HCT116 (cell line): ENCODE measurements at regions not wholly inside any gene's neighbourhood (a gene's known extent, or its start where the extent isn't known, plus 50 kb on each side); places are given as distances from the start of the nearest gene placed in this dataset.

Experiments
- ATAC-seq: fragments of 200-7000 bp; cut with Tn5 transposase; 2 replicates; pipeline ENCODE4 v1.9.1; 2020; ENCODE audit warnings: mild to moderate bottlenecking, moderate library complexity
- BruUV-seq: library from RNA; stranded (reverse); fragments of 400-500 nt; replicated peaks from 2 replicates; lab custom pipeline; 2021; lab: Mats Ljungman, UMichigan
- CTCF ChIA-PET: fragments of 300-600 bp; sonication (Branson Sonifier 250); formaldehyde crosslinking; loops from one replicate; lab custom pipeline; 2021; ENCODE audit warnings: antibody characterized with exemption; lab: Charles Lee
- POLR2A ChIA-PET: fragments of 300-600, 350-600 bp; sonication (Branson Sonifier 250); formaldehyde crosslinking; loops from one replicate; lab custom pipeline; 2021; ENCODE audit warnings: antibody characterized with exemption; lab: Charles Lee
- RAD21 ChIA-PET, 2 experiments: fragments of 300-600 bp; sonication (Branson Sonifier 250); formaldehyde crosslinking; loops; one replicate each; lab custom pipeline; 2023; ENCODE audit warnings: low total read pairs in 2 of 2; ENCODE audit not compliant: uncharacterized antibody in 2 of 2, unreplicated experiment in 2 of 2, low non-redundant PET in 1 of 2; lab: Charles Lee
- DNase-seq: peaks from one replicate; pipeline ENCODE4 v3.0.0-alpha.2; 2010; ENCODE audit warnings: low read depth, low spot score
- H2AFZ ChIP-seq: fragments of 200-600 bp; shearing (Covaris generic), sonication (generic); 2 replicates; pipeline ENCODE4 v1.6.1; 2017; ENCODE audit warnings: low read depth, mixed run types, mixed read lengths, antibody characterized with exemption, low read length; ENCODE audit not compliant: poor library complexity, severe bottlenecking
- H3K27ac ChIP-seq: 2 replicates; pipeline ENCODE4 v1.5.1; 2012; ENCODE audit warnings: low read depth, low read length
- H3K27me3 ChIP-seq: fragments of 200-600 bp; sonication (generic); 2 replicates; pipeline ENCODE4 v1.6.1; 2016; ENCODE audit warnings: mixed run types, low read length, mixed read lengths; ENCODE audit not compliant: insufficient read depth
- H3K36me3 ChIP-seq, 2 experiments: fragments of 200-500 bp in 1 of 2; fragments of 200-600 bp in 1 of 2; sonication (Bioruptor generic) in 1 of 2; sonication (generic) in 1 of 2; 2 replicates each; pipeline versions ENCODE4 v1.5.1 to v1.6.1; 2014 to 2016; ENCODE audit warnings: low read length in 2 of 2, inconsistent platforms in 1 of 2, mixed read lengths in 1 of 2, mixed run types in 1 of 2; ENCODE audit not compliant: insufficient read depth in 2 of 2, control insufficient read depth in 1 of 2
- H3K4me1 ChIP-seq, 2 experiments: fragments of 200-600 bp in 1 of 2; sonication (generic) in 1 of 2; 2 replicates each; pipeline versions ENCODE4 v1.5.1 to v1.6.1; 2012 to 2017; ENCODE audit warnings: low read length in 2 of 2, inconsistent platforms in 1 of 2, mild to moderate bottlenecking in 1 of 2, mixed read lengths in 1 of 2, mixed run types in 1 of 2, moderate library complexity in 1 of 2; ENCODE audit not compliant: insufficient read depth in 2 of 2, control insufficient read depth in 1 of 2
- H3K4me2 ChIP-seq: fragments of 200-600 bp; sonication (generic); 2 replicates; pipeline ENCODE4 v1.6.1; 2017; ENCODE audit warnings: mixed run types, low read length, mixed read lengths
- H3K4me3 ChIP-seq, 2 experiments: fragments of 200-600 bp in 1 of 2; sonication (generic) in 1 of 2; replicated peaks in 1 of 2; 2 replicates each; pipeline ENCODE4 v1.5.1; 2011 to 2016; ENCODE audit warnings: low read length in 2 of 2, control low read depth in 1 of 2, low read depth in 1 of 2, mild to moderate bottlenecking in 1 of 2, mixed read lengths in 1 of 2, mixed run types in 1 of 2
- H3K79me2 ChIP-seq: fragments of 200-600 bp; sonication (generic); 2 replicates; pipeline ENCODE4 v1.6.1; 2017; ENCODE audit warnings: mild to moderate bottlenecking, mixed run types, low read length, moderate library complexity, mixed read lengths; ENCODE audit not compliant: insufficient read depth
- H3K9ac ChIP-seq: fragments of 200-600 bp; sonication (generic); 2 replicates; pipeline ENCODE4 v1.6.1; 2016; ENCODE audit warnings: low read length, mixed read lengths
- H3K9me2 ChIP-seq: fragments of 200-600 bp; sonication (generic), shearing (Covaris generic); 2 replicates; pipeline ENCODE4 v1.6.1; 2017; ENCODE audit warnings: mixed run types, mild to moderate bottlenecking, moderate library complexity; ENCODE audit not compliant: insufficient read depth
- H3K9me3 ChIP-seq, 2 experiments: fragments of 200-500 bp in 1 of 2; fragments of 200-600 bp in 1 of 2; sonication (Bioruptor generic) in 1 of 2; sonication (generic) in 1 of 2; 2 replicates each; pipeline ENCODE4 v1.6.1; 2014 to 2017; ENCODE audit warnings: low read length in 2 of 2, mixed read lengths in 2 of 2, inconsistent platforms in 1 of 2, low read depth in 1 of 2, mild to moderate bottlenecking in 1 of 2, mixed run types in 1 of 2, moderate library complexity in 1 of 2; ENCODE audit not compliant: control insufficient read depth in 1 of 2, insufficient read depth in 1 of 2
- H4K20me1 ChIP-seq: fragments of 200-600 bp; sonication (generic), shearing (Covaris generic); 2 replicates; pipeline ENCODE4 v1.6.1; 2017; ENCODE audit warnings: mixed run types, mild to moderate bottlenecking, moderate library complexity; ENCODE audit not compliant: insufficient read depth
- ATF3 ChIP-seq: IDR thresholded peaks from 2 replicates; pipeline ENCODE4 v1.6.1; 2012
- CBX3 ChIP-seq: IDR thresholded peaks from 2 replicates; pipeline ENCODE4 v1.6.1; 2012; ENCODE audit warnings: low read depth
- EGR1 ChIP-seq: IDR thresholded peaks from 2 replicates; pipeline ENCODE4 v1.6.1; 2012; ENCODE audit warnings: low read depth
- ELF1 ChIP-seq: IDR thresholded peaks from 2 replicates; pipeline ENCODE4 v1.6.1; 2012; ENCODE audit warnings: low read depth, borderline replicate concordance
- EZH2 ChIP-seq: fragments of 200-600 bp; sonication (generic); IDR thresholded peaks from 2 replicates; pipeline ENCODE4 v1.6.1; 2017; ENCODE audit warnings: antibody characterized with exemption, mixed run types
- EZH2phosphoT487 ChIP-seq: fragments of 200-600 bp; IDR thresholded peaks from 2 replicates; pipeline ENCODE4 v1.6.1; 2018; ENCODE audit warnings: antibody characterized with exemption, borderline replicate concordance
- FOSL1 ChIP-seq: IDR thresholded peaks from 2 replicates; pipeline ENCODE4 v1.6.1; 2012; ENCODE audit warnings: low read depth
- MAX ChIP-seq: IDR thresholded peaks from 2 replicates; pipeline ENCODE4 v1.6.1; 2012
- POLR2A ChIP-seq: IDR thresholded peaks from 2 replicates; pipeline ENCODE4 v1.7.0; 2011; ENCODE audit warnings: borderline replicate concordance; ENCODE audit not compliant: insufficient read depth, insufficient read length; ENCODE audit errors: extremely low read depth
- POLR2AphosphoS5 ChIP-seq: IDR thresholded peaks from 2 replicates; pipeline ENCODE4 v1.6.1; 2011; ENCODE audit warnings: mild to moderate bottlenecking, low read depth, low read length, moderate library complexity
- RAD21 ChIP-seq: IDR thresholded peaks from 2 replicates; pipeline ENCODE4 v1.6.1; 2012; ENCODE audit warnings: low read depth, mild to moderate bottlenecking
- REST ChIP-seq: IDR thresholded peaks from 2 replicates; pipeline ENCODE4 v1.6.1; 2012; ENCODE audit warnings: low read depth
- SIN3A ChIP-seq: IDR thresholded peaks from 2 replicates; pipeline ENCODE4 v1.6.1; 2012; ENCODE audit warnings: low read depth
- SP1 ChIP-seq: IDR thresholded peaks from 2 replicates; pipeline ENCODE4 v1.6.1; 2012; ENCODE audit warnings: low read depth
- SRF ChIP-seq: IDR thresholded peaks from 2 replicates; pipeline ENCODE4 v1.6.1; 2012; ENCODE audit warnings: low read depth
- TCF7L2 ChIP-seq: IDR thresholded peaks from 2 replicates; pipeline ENCODE4 v1.7.0; 2011; ENCODE audit warnings: borderline replicate concordance, inconsistent platforms; ENCODE audit not compliant: insufficient read depth, insufficient read length; ENCODE audit errors: extremely low read depth
- YY1 ChIP-seq: IDR thresholded peaks from 2 replicates; pipeline ENCODE4 v1.6.1; 2011; ENCODE audit warnings: low read length, low read depth, moderate library complexity, mild to moderate bottlenecking; ENCODE audit not compliant: insufficient replicate concordance; ENCODE audit errors: extremely low read depth
- ZFX ChIP-seq: fragments of 450-650 bp; IDR thresholded peaks from 2 replicates; pipeline ENCODE4 v1.6.1; 2017
- ZNF274 ChIP-seq: fragments of 200-500 bp; sonication (Bioruptor generic); IDR thresholded peaks from 2 replicates; pipeline ENCODE4 v1.6.1; 2014; ENCODE audit warnings: mild to moderate bottlenecking, low read depth, low read length, inconsistent platforms
- intact Hi-C: fragments of 100-400 bp; cut with micrococcal nuclease; formaldehyde crosslinking; loops from 2 replicates; pipeline ENCODE4 v1.10.0; 2022
- TF ChIP-seq, protein P1 (sequence below), 3 experiments: fragments of 200-600 bp in 1 of 3; sonication (generic) in 1 of 3; IDR thresholded peaks in 2 of 3; conservative IDR thresholded peaks in 1 of 3; 2 replicates each; pipeline ENCODE4 v1.5.1; 2012 to 2017; ENCODE audit warnings: low read depth in 2 of 3, low read length in 2 of 3, antibody characterized with exemption in 1 of 3, borderline replicate concordance in 1 of 3, control low read depth in 1 of 3, mild to moderate bottlenecking in 1 of 3, mixed read lengths in 1 of 3, mixed run types in 1 of 3, moderate library complexity in 1 of 3; ENCODE audit not compliant: insufficient read depth in 1 of 3

DNA sequence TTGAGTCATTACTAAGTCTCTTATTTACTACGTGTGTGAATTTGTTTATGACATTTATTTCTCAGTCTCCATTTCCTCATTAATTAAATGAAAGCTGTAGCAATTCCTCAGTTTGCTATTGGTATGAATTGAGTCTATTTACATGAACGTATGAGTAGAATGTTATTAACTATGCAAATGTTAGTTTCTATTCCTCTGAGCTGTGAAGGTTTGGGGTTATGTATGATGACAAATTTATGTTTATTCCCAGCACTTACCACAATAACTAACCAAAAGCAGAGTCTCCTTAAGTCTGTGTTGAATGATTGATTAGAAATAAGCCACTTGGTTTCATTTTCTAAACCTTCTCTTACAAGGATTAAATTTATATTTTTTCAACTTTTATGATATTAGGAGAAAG is 1340.9 kb downstream of the FSCB start:
- CTCF ChIA-PET = no interaction called here
- Histone ChIP-seq H3K9me2 (no peaks in the 10 kb centered on the region), H3K79me2 (no peaks in the 10 kb centered on the region), H3K27ac (no peak overlapping the region), H3K4me2 (no peak overlapping the region), H3K9ac (no peak overlapping the region), H2AFZ (no peak overlapping the region), H3K4me3 (no peak overlapping the region), H3K36me3 (no peaks in the 10 kb centered on the region), H3K4me1 (no peaks in the 10 kb centered on the region), H4K20me1 (no peaks in the 10 kb centered on the region), H3K9me3 (peaks cover 0 to 5% of the 10 kb centered on the region in 2 experiments; a peak in 1 of 4 replicates), H3K27me3 (no peaks in the 10 kb centered on the region)
- RAD21 ChIA-PET = no interaction called here
- TF ChIP-seq YY1 = no peak
- TF ChIP-seq, protein P1, sequence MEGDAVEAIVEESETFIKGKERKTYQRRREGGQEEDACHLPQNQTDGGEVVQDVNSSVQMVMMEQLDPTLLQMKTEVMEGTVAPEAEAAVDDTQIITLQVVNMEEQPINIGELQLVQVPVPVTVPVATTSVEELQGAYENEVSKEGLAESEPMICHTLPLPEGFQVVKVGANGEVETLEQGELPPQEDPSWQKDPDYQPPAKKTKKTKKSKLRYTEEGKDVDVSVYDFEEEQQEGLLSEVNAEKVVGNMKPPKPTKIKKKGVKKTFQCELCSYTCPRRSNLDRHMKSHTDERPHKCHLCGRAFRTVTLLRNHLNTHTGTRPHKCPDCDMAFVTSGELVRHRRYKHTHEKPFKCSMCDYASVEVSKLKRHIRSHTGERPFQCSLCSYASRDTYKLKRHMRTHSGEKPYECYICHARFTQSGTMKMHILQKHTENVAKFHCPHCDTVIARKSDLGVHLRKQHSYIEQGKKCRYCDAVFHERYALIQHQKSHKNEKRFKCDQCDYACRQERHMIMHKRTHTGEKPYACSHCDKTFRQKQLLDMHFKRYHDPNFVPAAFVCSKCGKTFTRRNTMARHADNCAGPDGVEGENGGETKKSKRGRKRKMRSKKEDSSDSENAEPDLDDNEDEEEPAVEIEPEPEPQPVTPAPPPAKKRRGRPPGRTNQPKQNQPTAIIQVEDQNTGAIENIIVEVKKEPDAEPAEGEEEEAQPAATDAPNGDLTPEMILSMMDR (IDR thresholded peaks at IDR 0.05 in 2 of 3, conservative IDR thresholded peaks at IDR 0.05 in 1 of 3; ENCODE audit: borderline replicate concordance in 1 of 3, insufficient read depth in 1 of 3, low read depth in 2 of 3, low read length in 2 of 3) = no peak
- no peak for TF ChIP-seq CBX3
- no peak for TF ChIP-seq ATF3
- TF ChIP-seq SP1 = no peak
- TF ChIP-seq POLR2A = no peak
- no peak for TF ChIP-seq POLR2AphosphoS5
- no peak for TF ChIP-seq SIN3A
- TF ChIP-seq MAX = no peak
- TF ChIP-seq EZH2phosphoT487 = no peak
- TF ChIP-seq TCF7L2 = no peak
- no peak for TF ChIP-seq RAD21
- no peak for TF ChIP-seq ELF1
- no peak for TF ChIP-seq ZNF274
- no peak for TF ChIP-seq REST
- no peak for TF ChIP-seq SRF
- TF ChIP-seq FOSL1 = no peak
- TF ChIP-seq EZH2 = no peak
- no peak for TF ChIP-seq ZFX
- no peak for TF ChIP-seq EGR1
- DNase-seq (no peak), ATAC-seq (no peak)
- BruUV-seq = no TSS peak
- intact Hi-C loops = no loop called here
- POLR2A ChIA-PET = no interaction called here
